ENCODE measurements at regions not wholly inside any gene's neighbourhood (a gene's known extent, or its start where the extent isn't known, plus 50 kb on each side); places are given as distances from the start of the nearest gene placed in this dataset.
A peak's percentile ranks its signal among the peaks of the same experiment; 100 is the strongest.

DNA sequence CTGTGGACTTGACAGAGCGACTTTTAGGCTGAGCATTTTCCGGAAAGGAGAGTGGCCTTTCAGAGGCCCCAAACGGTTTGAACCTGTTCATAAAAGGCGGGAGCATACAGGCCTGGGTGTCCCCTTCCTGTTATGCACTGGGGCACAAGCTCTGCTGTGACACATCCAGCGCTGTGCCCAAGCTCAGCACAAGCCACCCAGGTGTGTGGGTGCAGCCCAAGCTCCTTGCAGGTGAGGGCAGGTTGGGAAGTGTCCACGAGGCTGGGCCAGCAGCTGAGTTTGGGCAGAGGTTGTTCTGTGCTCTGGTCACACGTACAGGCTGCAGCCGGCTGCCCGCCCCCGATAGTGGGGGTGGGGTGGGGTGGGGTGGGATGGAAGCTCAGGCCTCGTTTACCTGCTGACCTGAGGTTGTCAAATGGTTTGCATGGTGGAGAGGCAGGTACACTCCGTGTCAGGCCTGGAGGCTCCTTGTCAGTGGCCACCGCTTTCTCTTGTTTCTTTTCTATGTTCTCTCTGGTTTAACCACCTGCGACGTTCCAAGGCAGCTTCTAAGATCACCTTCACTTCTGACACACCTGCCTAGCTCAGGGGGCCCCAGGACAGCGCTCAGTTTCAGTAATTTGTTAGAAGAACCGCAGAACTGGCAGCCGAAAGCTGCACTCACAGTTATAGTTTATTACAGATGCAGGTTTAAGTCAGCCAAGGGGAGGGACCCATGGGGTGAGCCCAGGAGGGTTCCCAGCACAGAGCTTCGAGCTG is 194.7 kb upstream of the CIBAR2 start:
- TF ChIP-seq, protein P1, sequence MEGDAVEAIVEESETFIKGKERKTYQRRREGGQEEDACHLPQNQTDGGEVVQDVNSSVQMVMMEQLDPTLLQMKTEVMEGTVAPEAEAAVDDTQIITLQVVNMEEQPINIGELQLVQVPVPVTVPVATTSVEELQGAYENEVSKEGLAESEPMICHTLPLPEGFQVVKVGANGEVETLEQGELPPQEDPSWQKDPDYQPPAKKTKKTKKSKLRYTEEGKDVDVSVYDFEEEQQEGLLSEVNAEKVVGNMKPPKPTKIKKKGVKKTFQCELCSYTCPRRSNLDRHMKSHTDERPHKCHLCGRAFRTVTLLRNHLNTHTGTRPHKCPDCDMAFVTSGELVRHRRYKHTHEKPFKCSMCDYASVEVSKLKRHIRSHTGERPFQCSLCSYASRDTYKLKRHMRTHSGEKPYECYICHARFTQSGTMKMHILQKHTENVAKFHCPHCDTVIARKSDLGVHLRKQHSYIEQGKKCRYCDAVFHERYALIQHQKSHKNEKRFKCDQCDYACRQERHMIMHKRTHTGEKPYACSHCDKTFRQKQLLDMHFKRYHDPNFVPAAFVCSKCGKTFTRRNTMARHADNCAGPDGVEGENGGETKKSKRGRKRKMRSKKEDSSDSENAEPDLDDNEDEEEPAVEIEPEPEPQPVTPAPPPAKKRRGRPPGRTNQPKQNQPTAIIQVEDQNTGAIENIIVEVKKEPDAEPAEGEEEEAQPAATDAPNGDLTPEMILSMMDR (IDR thresholded peaks at IDR 0.05), result no peak
- no peak for TF ChIP-seq POLR2A (IDR thresholded peaks at IDR 0.05)
- Histone ChIP-seq H3K4me3 (replicated peaks in 1 of 3) (no peak overlapping the region), H3K4me1 (peaks cover 44 to 73% of the 10 kb centered on the region in 2 donors), H3K9me3 (no peaks in the 10 kb centered on the region), H3K27ac (peak overlapping the region; percentile 87 to 93 (median 90)), H3K27me3 (no peaks in the 10 kb centered on the region), H3K36me3 (no peaks in the 10 kb centered on the region)
- intact Hi-C loops (cut with DNase I), result no loop called here
- 68 to 77% methylated on average over 13 of the region's 19 CpGs for WGBS, 2 donors
- DNase-seq, result peak in 1 of 2 donors; percentile 36

DNA sequence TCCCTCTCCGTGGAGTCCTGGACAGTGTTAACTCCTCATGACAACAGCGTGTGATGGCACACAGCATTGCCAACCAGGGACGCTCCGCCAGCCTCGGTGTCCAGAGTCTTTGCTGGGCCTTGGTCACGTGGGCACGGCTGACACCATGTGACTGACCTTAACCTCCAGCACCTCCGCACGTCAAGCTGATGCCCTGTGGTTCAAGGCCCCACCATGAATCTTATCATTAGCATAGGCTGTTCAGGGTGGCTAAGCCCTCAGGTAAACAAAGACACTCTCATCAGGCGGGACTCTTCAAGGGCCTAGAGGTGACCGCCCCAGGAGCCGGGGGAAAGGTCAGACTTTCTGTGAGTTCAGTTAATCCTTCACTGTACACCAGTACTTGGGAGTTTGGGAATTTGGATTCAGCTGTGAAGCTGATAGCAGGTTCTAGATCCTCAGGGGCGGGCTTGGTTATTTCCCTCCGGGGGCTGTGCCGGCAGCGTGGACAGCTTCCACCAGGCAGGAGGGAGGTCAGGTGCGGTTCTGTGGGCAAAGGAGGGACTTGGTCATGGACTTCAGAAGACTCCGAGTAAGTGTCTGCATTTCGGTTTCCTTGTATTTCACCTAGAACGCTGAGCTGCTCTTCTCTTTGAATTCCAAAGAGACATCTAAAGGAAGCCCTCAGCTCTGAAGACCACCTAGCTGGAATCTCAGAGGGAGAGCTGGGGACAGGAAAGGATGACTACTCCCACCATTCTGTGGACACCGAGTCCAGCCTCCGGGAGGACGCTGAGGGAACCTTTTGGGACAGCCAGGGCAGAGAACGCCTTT is 195.5 kb upstream of the CIBAR2 start:
- 93% methylated on average over 17 to 24 of the region's 24 CpGs for WGBS, 2 donors
- Histone ChIP-seq H3K36me3 (no peaks in the 10 kb centered on the region), H3K27me3 (no peaks in the 10 kb centered on the region), H3K27ac (peak overlapping the region in 2 of 3 donors; percentile 87 to 90), H3K4me3 (replicated peaks in 1 of 3) (no peak overlapping the region), H3K4me1 (peaks cover 49 to 81% of the 10 kb centered on the region in 2 donors), H3K9me3 (no peaks in the 10 kb centered on the region)
- DNase-seq, result no peak
- intact Hi-C loops (cut with DNase I), result no loop called here
- TF ChIP-seq, protein P1 (IDR thresholded peaks at IDR 0.05), result no peak
- no peak for TF ChIP-seq POLR2A (IDR thresholded peaks at IDR 0.05)

DNA sequence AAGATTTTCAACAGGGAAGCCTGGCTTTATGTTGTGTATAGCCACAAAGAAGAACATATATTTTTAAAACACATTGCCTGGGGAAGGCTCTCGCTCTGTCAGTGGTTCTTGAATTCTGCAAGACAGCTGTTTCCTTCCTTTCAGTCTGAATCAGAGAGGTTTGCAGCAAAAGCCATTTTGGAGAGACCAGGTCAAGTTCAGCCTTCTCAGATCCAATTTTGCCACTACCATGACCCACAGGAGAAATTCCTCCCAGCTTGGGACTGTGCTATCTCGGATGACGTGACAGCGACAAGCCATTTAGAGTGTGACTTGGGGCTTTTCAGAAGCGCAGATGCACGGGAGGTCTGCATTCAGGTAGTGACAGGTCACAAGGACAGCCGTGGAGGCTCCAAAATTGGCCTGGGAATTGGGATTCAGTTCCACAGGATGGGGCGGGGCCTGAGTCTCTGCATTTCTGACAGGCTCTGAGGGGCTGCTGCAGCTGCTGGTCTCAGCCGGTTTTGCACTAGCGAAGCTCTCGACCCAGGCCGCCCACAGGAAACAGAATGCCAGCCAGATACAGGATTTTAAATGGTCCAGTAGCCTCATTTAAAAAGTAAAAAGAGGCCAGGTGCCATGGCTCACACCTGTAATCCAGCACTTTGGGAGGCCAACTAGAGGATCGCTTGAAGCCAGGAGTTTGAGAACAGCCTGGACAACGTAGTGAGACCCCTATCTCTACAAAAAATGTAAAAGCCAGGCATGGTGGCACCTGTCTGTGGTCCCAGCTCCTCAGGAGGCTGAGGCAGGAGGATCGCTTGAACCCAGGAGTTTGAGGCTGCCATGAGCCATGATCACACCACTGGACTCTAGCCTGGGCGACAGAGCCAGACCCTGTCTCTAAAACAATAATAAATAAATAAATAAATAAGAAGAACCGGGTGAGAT is 196.6 kb upstream of the CIBAR2 start:
- TF ChIP-seq, protein P1 (IDR thresholded peaks at IDR 0.05), result no peak
- no peak for TF ChIP-seq POLR2A (IDR thresholded peaks at IDR 0.05)
- Histone ChIP-seq H3K4me1 (peaks cover 57 to 83% of the 10 kb centered on the region in 2 donors), H3K36me3 (no peaks in the 10 kb centered on the region), H3K27me3 (no peaks in the 10 kb centered on the region), H3K9me3 (no peaks in the 10 kb centered on the region), H3K27ac (peak overlapping the region; percentile 87 to 92 (median 89)), H3K4me3 (replicated peaks in 1 of 3) (no peak overlapping the region)
- peak; percentile 38 to 53 for DNase-seq
- intact Hi-C loops (cut with DNase I), result no loop called here
- WGBS, 2 donors, result 77 to 81% methylated on average over 16 to 17 of the region's 17 CpGs

DNA sequence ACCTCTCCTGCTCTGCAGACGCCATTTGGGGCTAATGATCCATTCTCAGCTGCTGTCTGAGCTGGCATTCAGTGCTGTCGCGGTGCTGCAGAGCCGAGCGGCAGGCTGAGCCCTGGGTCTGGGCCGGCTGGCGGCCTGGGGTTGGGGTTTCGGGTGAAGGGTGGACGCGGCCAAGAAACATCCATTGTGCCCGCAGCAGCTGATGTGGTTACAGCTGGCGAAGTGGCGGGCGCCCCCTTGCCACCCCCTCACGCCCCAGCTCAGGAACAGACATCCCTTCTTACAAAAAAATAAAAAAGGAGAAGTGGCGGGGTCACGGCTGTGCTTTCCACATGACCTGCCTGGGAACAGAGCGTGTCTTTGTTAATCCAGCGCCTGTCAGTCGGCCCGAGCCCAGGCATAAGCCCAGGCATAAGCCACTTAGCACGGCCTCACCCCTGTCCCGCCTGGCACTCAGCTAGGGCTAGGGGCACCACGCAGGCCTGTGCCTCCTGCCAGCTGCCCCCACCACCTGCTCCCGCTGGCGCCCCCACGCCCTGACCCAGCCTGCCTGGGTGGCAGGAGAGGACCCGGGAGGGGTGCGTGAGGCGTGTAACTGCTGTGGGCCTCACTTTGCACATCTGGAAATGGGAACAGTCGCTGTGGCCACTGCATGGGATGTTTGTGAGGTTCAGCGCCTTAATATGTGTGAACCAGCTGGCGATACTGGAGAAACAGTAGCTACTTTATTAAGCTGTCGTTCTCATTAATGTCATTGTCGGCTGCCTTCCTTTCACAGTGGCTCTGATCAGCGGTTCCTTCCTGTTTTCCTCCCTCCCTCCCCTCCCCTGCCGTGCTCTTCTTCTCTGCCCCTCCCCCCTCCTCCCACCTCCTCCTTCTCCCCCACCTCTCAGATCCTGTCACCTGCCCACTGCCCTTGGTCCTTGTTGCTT is 197.7 kb upstream of the CIBAR2 start:
- TF ChIP-seq, protein P1 (IDR thresholded peaks at IDR 0.05), result no peak
- TF ChIP-seq POLR2A (IDR thresholded peaks at IDR 0.05), result peak in 1 of 2 donors; percentile 18
- Histone ChIP-seq H3K4me3 (replicated peaks in 1 of 3) (no peak overlapping the region), H3K27ac (peak overlapping the region; percentile 87 to 92 (median 89)), H3K9me3 (no peaks in the 10 kb centered on the region), H3K36me3 (no peaks in the 10 kb centered on the region), H3K4me1 (peaks cover 60 to 91% of the 10 kb centered on the region in 2 donors), H3K27me3 (no peaks in the 10 kb centered on the region)
- DNase-seq, result peak; percentile 92 to 93
- intact Hi-C loops (cut with DNase I), result no loop called here
- 55 to 63% methylated on average over 23 to 33 of the region's 37 CpGs for WGBS, 2 donors

Data from thyroid gland (tissue), 4 donors.